SK-N-MC (cell line): ENCODE measurements at regions not wholly inside any gene's neighbourhood (a gene's known extent, or its start where the extent isn't known, plus 50 kb on each side); places are given as distances from the start of the nearest gene placed in this dataset.

Experiments used
- EZH2 ChIP-seq: fragments of 200-600 bp; sonication (generic); IDR thresholded peaks from one replicate; pipeline ENCODE4 v1.6.1; 2017; ENCODE audit warnings: antibody characterized with exemption
- POLR2AphosphoS5 ChIP-seq: IDR thresholded peaks from 2 replicates; pipeline ENCODE4 v1.6.1; 2012; ENCODE audit warnings: mild to moderate bottlenecking, low read depth, low read length, borderline replicate concordance

GRCh38 chr2:144280009-144280408 lies 239.9 kb downstream of the ZEB2 start:
- TF ChIP-seq POLR2AphosphoS5 (no peak), EZH2 (no peak)
